Panc1 (cell line): ENCODE measurements at regions not wholly inside any gene's neighbourhood (a gene's known extent, or its start where the extent isn't known, plus 50 kb on each side); places are given as distances from the start of the nearest gene placed in this dataset.

Experiments used
- ATAC-seq: fragments of 200-7000 bp; cut with Tn5 transposase; 2 replicates; pipeline ENCODE4 v1.9.1; 2020; ENCODE audit warnings: mild to moderate bottlenecking, moderate library complexity
- BruUV-seq: library from RNA; stranded (reverse); fragments of 400-500 nt; replicated peaks from 2 replicates; lab custom pipeline; 2021; lab: Mats Ljungman, UMichigan
- CTCF ChIA-PET: fragments of 300-600 bp; sonication (Branson Sonifier 250); formaldehyde crosslinking; loops from one replicate; lab custom pipeline; 2022; ENCODE audit warnings: antibody characterized with exemption; lab: Charles Lee
- POLR2A ChIA-PET: fragments of 300-600 bp; sonication (Branson Sonifier 250); formaldehyde crosslinking; loops from one replicate; lab custom pipeline; 2022; ENCODE audit warnings: antibody characterized with exemption; lab: Charles Lee
- DNase-seq: peaks from one replicate; pipeline ENCODE4 v3.0.0-alpha.2; 2010; ENCODE audit warnings: low read depth, low spot score
- H3K27ac ChIP-seq: 2 replicates; pipeline ENCODE4 v1.5.1; 2011; ENCODE audit warnings: mild to moderate bottlenecking, low read length, inconsistent platforms
- H3K27me3 ChIP-seq: fragments of 200-500 bp; sonication (Bioruptor generic); 2 replicates; pipeline ENCODE4 v1.6.0; 2014; ENCODE audit warnings: low read length, inconsistent platforms; ENCODE audit not compliant: control insufficient read depth, insufficient read depth
- H3K36me3 ChIP-seq: fragments of 200-500 bp; sonication (Bioruptor generic); 2 replicates; pipeline ENCODE4 v1.5.1; 2014; ENCODE audit warnings: inconsistent platforms, mild to moderate bottlenecking, low read length, moderate library complexity; ENCODE audit not compliant: control insufficient read depth, insufficient read depth
- H3K4me1 ChIP-seq: 2 replicates; pipeline ENCODE4 v1.5.1; 2011; ENCODE audit warnings: inconsistent platforms, mild to moderate bottlenecking, low read length, moderate library complexity; ENCODE audit not compliant: control insufficient read depth, insufficient read depth
- H3K4me3 ChIP-seq, 2 experiments: 2 replicates each; pipeline ENCODE4 v1.5.1; 2011 to 2012; ENCODE audit warnings: low read depth in 2 of 2, low read length in 2 of 2, mild to moderate bottlenecking in 2 of 2, inconsistent platforms in 1 of 2, moderate library complexity in 1 of 2
- H3K9me3 ChIP-seq: fragments of 200-500 bp; sonication (Bioruptor generic); 2 replicates; pipeline ENCODE4 v1.5.1; 2014; ENCODE audit warnings: low read depth, mild to moderate bottlenecking, inconsistent platforms, low read length, moderate library complexity; ENCODE audit not compliant: control insufficient read depth, insufficient read depth
- POLR2AphosphoS5 ChIP-seq: IDR thresholded peaks from 2 replicates; pipeline ENCODE4 v1.6.1; 2012; ENCODE audit warnings: mild to moderate bottlenecking, low read depth, low read length, moderate library complexity
- SIN3A ChIP-seq: IDR thresholded peaks from 2 replicates; pipeline ENCODE4 v1.6.1; 2012; ENCODE audit warnings: low read depth, mild to moderate bottlenecking, low read length, moderate library complexity, borderline replicate concordance; ENCODE audit not compliant: insufficient read depth
- TCF7L2 ChIP-seq: IDR thresholded peaks from 2 replicates; pipeline ENCODE4 v1.6.1; 2011; ENCODE audit warnings: mild to moderate bottlenecking, low read depth, low read length, inconsistent platforms
- in situ Hi-C: cut with HindIII; loops from 2 replicates; pipeline ENCODE4 v1.10.0; 2016; ENCODE audit warnings: low sequenced_read_pairs, low pct_unique_long_range_greater_than_20kb
- intact Hi-C: fragments of 100-400 bp; cut with micrococcal nuclease; formaldehyde crosslinking; loops from one replicate; pipeline ENCODE4 v1.10.0; 2022; ENCODE audit not compliant: unreplicated experiment
- TF ChIP-seq, protein P1 (sequence below): fragments of 450-650 bp; IDR thresholded peaks from 2 replicates; pipeline ENCODE4 v1.5.1; 2017; ENCODE audit warnings: mild to moderate bottlenecking
- TF ChIP-seq, protein P2 (sequence below), 2 experiments: IDR thresholded peaks; 2 replicates each; pipeline ENCODE4 v1.6.1; 2011 to 2012; ENCODE audit warnings: low read depth in 2 of 2, control low read depth in 1 of 2, low read length in 1 of 2, mild to moderate bottlenecking in 1 of 2, moderate library complexity in 1 of 2; ENCODE audit not compliant: insufficient read depth in 1 of 2

DNA sequence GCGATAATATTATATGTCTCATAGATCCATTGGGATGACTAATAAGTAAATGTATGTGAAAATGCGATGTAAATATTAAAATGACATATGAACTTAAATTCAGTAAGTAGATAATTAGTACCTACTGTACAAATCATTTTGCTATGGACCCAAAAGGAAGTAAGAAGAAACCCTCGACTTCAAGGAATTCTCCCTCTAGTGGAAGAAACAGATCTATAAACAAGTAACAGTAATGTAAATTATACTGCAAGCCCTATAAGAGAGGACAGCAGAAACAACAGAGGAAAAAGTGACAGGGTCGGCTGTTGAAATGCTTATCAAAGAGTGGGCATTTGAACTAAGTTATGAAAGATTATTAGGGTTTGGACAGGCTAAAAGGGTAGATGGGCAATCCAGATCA is 320.3 kb downstream of the DMAC1 start:
- DNase-seq (no peak), ATAC-seq (no peak)
- no TSS peak for BruUV-seq
- intact Hi-C loops (no loop called here), in situ Hi-C loops (no loop called here)
- H3K27me3 ChIP-seq = no peaks in the 10 kb centered on the region
- H3K4me3 ChIP-seq = no peak overlapping the region
- POLR2A ChIA-PET = no interaction called here
- H3K27ac ChIP-seq = no peak overlapping the region
- TF ChIP-seq SIN3A (no peak), TCF7L2 (no peak), POLR2AphosphoS5 (no peak)
- TF ChIP-seq, protein P1, sequence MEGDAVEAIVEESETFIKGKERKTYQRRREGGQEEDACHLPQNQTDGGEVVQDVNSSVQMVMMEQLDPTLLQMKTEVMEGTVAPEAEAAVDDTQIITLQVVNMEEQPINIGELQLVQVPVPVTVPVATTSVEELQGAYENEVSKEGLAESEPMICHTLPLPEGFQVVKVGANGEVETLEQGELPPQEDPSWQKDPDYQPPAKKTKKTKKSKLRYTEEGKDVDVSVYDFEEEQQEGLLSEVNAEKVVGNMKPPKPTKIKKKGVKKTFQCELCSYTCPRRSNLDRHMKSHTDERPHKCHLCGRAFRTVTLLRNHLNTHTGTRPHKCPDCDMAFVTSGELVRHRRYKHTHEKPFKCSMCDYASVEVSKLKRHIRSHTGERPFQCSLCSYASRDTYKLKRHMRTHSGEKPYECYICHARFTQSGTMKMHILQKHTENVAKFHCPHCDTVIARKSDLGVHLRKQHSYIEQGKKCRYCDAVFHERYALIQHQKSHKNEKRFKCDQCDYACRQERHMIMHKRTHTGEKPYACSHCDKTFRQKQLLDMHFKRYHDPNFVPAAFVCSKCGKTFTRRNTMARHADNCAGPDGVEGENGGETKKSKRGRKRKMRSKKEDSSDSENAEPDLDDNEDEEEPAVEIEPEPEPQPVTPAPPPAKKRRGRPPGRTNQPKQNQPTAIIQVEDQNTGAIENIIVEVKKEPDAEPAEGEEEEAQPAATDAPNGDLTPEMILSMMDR = no peak
- TF ChIP-seq, protein P2, sequence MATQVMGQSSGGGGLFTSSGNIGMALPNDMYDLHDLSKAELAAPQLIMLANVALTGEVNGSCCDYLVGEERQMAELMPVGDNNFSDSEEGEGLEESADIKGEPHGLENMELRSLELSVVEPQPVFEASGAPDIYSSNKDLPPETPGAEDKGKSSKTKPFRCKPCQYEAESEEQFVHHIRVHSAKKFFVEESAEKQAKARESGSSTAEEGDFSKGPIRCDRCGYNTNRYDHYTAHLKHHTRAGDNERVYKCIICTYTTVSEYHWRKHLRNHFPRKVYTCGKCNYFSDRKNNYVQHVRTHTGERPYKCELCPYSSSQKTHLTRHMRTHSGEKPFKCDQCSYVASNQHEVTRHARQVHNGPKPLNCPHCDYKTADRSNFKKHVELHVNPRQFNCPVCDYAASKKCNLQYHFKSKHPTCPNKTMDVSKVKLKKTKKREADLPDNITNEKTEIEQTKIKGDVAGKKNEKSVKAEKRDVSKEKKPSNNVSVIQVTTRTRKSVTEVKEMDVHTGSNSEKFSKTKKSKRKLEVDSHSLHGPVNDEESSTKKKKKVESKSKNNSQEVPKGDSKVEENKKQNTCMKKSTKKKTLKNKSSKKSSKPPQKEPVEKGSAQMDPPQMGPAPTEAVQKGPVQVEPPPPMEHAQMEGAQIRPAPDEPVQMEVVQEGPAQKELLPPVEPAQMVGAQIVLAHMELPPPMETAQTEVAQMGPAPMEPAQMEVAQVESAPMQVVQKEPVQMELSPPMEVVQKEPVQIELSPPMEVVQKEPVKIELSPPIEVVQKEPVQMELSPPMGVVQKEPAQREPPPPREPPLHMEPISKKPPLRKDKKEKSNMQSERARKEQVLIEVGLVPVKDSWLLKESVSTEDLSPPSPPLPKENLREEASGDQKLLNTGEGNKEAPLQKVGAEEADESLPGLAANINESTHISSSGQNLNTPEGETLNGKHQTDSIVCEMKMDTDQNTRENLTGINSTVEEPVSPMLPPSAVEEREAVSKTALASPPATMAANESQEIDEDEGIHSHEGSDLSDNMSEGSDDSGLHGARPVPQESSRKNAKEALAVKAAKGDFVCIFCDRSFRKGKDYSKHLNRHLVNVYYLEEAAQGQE (IDR thresholded peaks at IDR 0.05; ENCODE audit: insufficient read depth in 1 of 2, low read depth in 2 of 2, low read length in 1 of 2) = no peak
- no peaks in the 10 kb centered on the region for H3K4me1 ChIP-seq
- no peaks in the 10 kb centered on the region for H3K36me3 ChIP-seq
- CTCF ChIA-PET = no interaction called here
- no peaks in the 10 kb centered on the region for H3K9me3 ChIP-seq

DNA sequence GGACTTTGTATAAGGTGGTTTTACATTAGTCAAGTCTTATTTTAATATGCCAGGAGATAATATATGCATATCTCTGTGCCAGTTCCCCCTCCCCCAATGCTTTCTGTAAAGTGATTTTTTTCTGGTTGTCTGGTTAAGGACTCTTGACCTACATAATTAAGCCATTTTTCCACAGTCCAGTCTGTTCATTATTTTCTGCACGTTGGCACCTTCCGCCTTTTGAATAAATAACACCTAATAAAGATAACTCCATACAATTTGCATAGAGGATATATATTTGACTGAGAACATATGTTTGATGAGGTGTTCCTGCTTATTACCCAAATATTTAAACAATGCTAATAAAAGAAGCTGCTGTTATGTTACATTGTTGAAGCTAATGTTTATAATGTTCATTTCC is 320.9 kb downstream of the DMAC1 start:
- Histone ChIP-seq H3K4me3 (no peak overlapping the region), H3K27me3 (no peaks in the 10 kb centered on the region), H3K36me3 (no peaks in the 10 kb centered on the region), H3K27ac (no peak overlapping the region), H3K4me1 (no peaks in the 10 kb centered on the region), H3K9me3 (no peaks in the 10 kb centered on the region)
- in situ Hi-C loops = no loop called here
- intact Hi-C loops = no loop called here
- CTCF ChIA-PET = no interaction called here
- ATAC-seq (no peak), DNase-seq (no peak)
- BruUV-seq = no TSS peak
- no peak for TF ChIP-seq TCF7L2
- no peak for TF ChIP-seq POLR2AphosphoS5
- TF ChIP-seq, protein P1 = no peak
- TF ChIP-seq, protein P2 (IDR thresholded peaks at IDR 0.05; ENCODE audit: insufficient read depth in 1 of 2, low read depth in 2 of 2, low read length in 1 of 2) = no peak
- no peak for TF ChIP-seq SIN3A
- POLR2A ChIA-PET = no interaction called here
